Panc1 (cell line): ENCODE measurements at regions not wholly inside any gene's neighbourhood (a gene's known extent, or its start where the extent isn't known, plus 50 kb on each side); places are given as distances from the start of the nearest gene placed in this dataset.

Source experiments
- ATAC-seq: fragments of 200-7000 bp; cut with Tn5 transposase; 2 replicates; pipeline ENCODE4 v1.9.1; 2020; ENCODE audit warnings: mild to moderate bottlenecking, moderate library complexity
- BruUV-seq: library from RNA; stranded (reverse); fragments of 400-500 nt; replicated peaks from 2 replicates; lab custom pipeline; 2021; lab: Mats Ljungman, UMichigan
- CTCF ChIA-PET: fragments of 300-600 bp; sonication (Branson Sonifier 250); formaldehyde crosslinking; loops from one replicate; lab custom pipeline; 2022; ENCODE audit warnings: antibody characterized with exemption; lab: Charles Lee
- POLR2A ChIA-PET: fragments of 300-600 bp; sonication (Branson Sonifier 250); formaldehyde crosslinking; loops from one replicate; lab custom pipeline; 2022; ENCODE audit warnings: antibody characterized with exemption; lab: Charles Lee
- DNase-seq: peaks from one replicate; pipeline ENCODE4 v3.0.0-alpha.2; 2010; ENCODE audit warnings: low read depth, low spot score
- H3K27ac ChIP-seq: 2 replicates; pipeline ENCODE4 v1.5.1; 2011; ENCODE audit warnings: mild to moderate bottlenecking, low read length, inconsistent platforms
- H3K27me3 ChIP-seq: fragments of 200-500 bp; sonication (Bioruptor generic); 2 replicates; pipeline ENCODE4 v1.6.0; 2014; ENCODE audit warnings: low read length, inconsistent platforms; ENCODE audit not compliant: control insufficient read depth, insufficient read depth
- H3K36me3 ChIP-seq: fragments of 200-500 bp; sonication (Bioruptor generic); 2 replicates; pipeline ENCODE4 v1.5.1; 2014; ENCODE audit warnings: inconsistent platforms, mild to moderate bottlenecking, low read length, moderate library complexity; ENCODE audit not compliant: control insufficient read depth, insufficient read depth
- H3K4me1 ChIP-seq: 2 replicates; pipeline ENCODE4 v1.5.1; 2011; ENCODE audit warnings: inconsistent platforms, mild to moderate bottlenecking, low read length, moderate library complexity; ENCODE audit not compliant: control insufficient read depth, insufficient read depth
- H3K4me3 ChIP-seq, 2 experiments: 2 replicates each; pipeline ENCODE4 v1.5.1; 2011 to 2012; ENCODE audit warnings: low read depth in 2 of 2, low read length in 2 of 2, mild to moderate bottlenecking in 2 of 2, inconsistent platforms in 1 of 2, moderate library complexity in 1 of 2
- H3K9me3 ChIP-seq: fragments of 200-500 bp; sonication (Bioruptor generic); 2 replicates; pipeline ENCODE4 v1.5.1; 2014; ENCODE audit warnings: low read depth, mild to moderate bottlenecking, inconsistent platforms, low read length, moderate library complexity; ENCODE audit not compliant: control insufficient read depth, insufficient read depth
- POLR2AphosphoS5 ChIP-seq: IDR thresholded peaks from 2 replicates; pipeline ENCODE4 v1.6.1; 2012; ENCODE audit warnings: mild to moderate bottlenecking, low read depth, low read length, moderate library complexity
- SIN3A ChIP-seq: IDR thresholded peaks from 2 replicates; pipeline ENCODE4 v1.6.1; 2012; ENCODE audit warnings: low read depth, mild to moderate bottlenecking, low read length, moderate library complexity, borderline replicate concordance; ENCODE audit not compliant: insufficient read depth
- TCF7L2 ChIP-seq: IDR thresholded peaks from 2 replicates; pipeline ENCODE4 v1.6.1; 2011; ENCODE audit warnings: mild to moderate bottlenecking, low read depth, low read length, inconsistent platforms
- in situ Hi-C: cut with HindIII; loops from 2 replicates; pipeline ENCODE4 v1.10.0; 2016; ENCODE audit warnings: low sequenced_read_pairs, low pct_unique_long_range_greater_than_20kb
- intact Hi-C: fragments of 100-400 bp; cut with micrococcal nuclease; formaldehyde crosslinking; loops from one replicate; pipeline ENCODE4 v1.10.0; 2022; ENCODE audit not compliant: unreplicated experiment
- TF ChIP-seq, protein P1 (sequence below): fragments of 450-650 bp; IDR thresholded peaks from 2 replicates; pipeline ENCODE4 v1.5.1; 2017; ENCODE audit warnings: mild to moderate bottlenecking
- TF ChIP-seq, protein P2 (sequence below), 2 experiments: IDR thresholded peaks; 2 replicates each; pipeline ENCODE4 v1.6.1; 2011 to 2012; ENCODE audit warnings: low read depth in 2 of 2, control low read depth in 1 of 2, low read length in 1 of 2, mild to moderate bottlenecking in 1 of 2, moderate library complexity in 1 of 2; ENCODE audit not compliant: insufficient read depth in 1 of 2

DNA sequence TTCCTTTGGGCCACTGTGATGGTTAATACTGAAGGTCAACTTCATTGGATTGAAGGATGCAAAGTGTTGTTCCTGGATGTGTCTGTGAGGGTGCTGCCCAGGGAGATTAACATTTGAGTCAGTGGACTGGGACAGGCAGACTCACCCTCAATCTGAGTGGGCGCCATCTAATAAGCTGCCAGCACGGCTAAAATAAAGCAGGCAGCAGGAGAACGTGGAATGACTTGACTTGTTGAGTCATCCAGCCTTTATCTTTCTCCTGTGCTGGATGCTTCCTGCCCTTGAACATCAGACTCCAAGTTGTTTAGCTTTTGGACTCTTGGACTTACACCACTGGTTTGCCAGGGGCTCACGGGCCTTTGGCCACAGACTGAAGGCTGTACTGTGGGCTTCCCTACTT, 1046.9 kb downstream of the TYW1 start:
- CTCF ChIA-PET: no interaction called here
- in situ Hi-C loops: no loop called here

DNA sequence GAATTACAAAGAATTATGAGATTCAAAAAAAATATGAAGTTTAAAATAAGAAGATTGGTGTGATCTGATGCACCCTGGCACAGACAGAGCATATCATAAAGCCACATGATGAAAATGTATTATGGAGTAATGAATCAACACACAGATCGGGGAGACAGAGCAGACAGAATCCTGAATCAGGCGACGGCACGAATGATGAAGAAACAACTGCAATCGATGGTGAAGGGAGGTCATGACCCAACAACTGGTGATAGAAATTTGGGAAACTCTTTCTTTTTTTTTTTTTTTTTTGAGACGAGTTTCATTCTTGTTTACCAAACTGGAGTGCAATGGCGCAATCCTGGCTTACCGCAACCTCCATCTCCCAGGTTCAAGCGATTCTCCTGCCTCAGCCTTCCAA, 1054.0 kb downstream of the TYW1 start:
- ChIA-PET CTCF (no interaction called here), POLR2A (no interaction called here)
- no peaks in the 10 kb centered on the region for H3K9me3 ChIP-seq
- BruUV-seq: no TSS peak
- no peaks in the 10 kb centered on the region for H3K36me3 ChIP-seq
- no peak for DNase-seq
- no peak overlapping the region for H3K27ac ChIP-seq
- no peak for ATAC-seq
- TF ChIP-seq SIN3A (no peak), TCF7L2 (no peak), POLR2AphosphoS5 (no peak)
- TF ChIP-seq, protein P1, sequence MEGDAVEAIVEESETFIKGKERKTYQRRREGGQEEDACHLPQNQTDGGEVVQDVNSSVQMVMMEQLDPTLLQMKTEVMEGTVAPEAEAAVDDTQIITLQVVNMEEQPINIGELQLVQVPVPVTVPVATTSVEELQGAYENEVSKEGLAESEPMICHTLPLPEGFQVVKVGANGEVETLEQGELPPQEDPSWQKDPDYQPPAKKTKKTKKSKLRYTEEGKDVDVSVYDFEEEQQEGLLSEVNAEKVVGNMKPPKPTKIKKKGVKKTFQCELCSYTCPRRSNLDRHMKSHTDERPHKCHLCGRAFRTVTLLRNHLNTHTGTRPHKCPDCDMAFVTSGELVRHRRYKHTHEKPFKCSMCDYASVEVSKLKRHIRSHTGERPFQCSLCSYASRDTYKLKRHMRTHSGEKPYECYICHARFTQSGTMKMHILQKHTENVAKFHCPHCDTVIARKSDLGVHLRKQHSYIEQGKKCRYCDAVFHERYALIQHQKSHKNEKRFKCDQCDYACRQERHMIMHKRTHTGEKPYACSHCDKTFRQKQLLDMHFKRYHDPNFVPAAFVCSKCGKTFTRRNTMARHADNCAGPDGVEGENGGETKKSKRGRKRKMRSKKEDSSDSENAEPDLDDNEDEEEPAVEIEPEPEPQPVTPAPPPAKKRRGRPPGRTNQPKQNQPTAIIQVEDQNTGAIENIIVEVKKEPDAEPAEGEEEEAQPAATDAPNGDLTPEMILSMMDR: no peak
- TF ChIP-seq, protein P2, sequence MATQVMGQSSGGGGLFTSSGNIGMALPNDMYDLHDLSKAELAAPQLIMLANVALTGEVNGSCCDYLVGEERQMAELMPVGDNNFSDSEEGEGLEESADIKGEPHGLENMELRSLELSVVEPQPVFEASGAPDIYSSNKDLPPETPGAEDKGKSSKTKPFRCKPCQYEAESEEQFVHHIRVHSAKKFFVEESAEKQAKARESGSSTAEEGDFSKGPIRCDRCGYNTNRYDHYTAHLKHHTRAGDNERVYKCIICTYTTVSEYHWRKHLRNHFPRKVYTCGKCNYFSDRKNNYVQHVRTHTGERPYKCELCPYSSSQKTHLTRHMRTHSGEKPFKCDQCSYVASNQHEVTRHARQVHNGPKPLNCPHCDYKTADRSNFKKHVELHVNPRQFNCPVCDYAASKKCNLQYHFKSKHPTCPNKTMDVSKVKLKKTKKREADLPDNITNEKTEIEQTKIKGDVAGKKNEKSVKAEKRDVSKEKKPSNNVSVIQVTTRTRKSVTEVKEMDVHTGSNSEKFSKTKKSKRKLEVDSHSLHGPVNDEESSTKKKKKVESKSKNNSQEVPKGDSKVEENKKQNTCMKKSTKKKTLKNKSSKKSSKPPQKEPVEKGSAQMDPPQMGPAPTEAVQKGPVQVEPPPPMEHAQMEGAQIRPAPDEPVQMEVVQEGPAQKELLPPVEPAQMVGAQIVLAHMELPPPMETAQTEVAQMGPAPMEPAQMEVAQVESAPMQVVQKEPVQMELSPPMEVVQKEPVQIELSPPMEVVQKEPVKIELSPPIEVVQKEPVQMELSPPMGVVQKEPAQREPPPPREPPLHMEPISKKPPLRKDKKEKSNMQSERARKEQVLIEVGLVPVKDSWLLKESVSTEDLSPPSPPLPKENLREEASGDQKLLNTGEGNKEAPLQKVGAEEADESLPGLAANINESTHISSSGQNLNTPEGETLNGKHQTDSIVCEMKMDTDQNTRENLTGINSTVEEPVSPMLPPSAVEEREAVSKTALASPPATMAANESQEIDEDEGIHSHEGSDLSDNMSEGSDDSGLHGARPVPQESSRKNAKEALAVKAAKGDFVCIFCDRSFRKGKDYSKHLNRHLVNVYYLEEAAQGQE (IDR thresholded peaks at IDR 0.05; ENCODE audit: insufficient read depth in 1 of 2, low read depth in 2 of 2, low read length in 1 of 2): no peak
- no peaks in the 10 kb centered on the region for H3K27me3 ChIP-seq
- intact Hi-C loops: no loop called here
- no peaks in the 10 kb centered on the region for H3K4me1 ChIP-seq
- in situ Hi-C loops: no loop called here
- H3K4me3 ChIP-seq: no peak overlapping the region

More for the DNA sequence above, 1046.9 kb downstream of the TYW1 start:
- DNase-seq (no peak), ATAC-seq (no peak)
- H3K9me3 ChIP-seq: no peaks in the 10 kb centered on the region
- TF ChIP-seq SIN3A (no peak), TCF7L2 (no peak), POLR2AphosphoS5 (no peak)
- TF ChIP-seq, protein P1: no peak
- TF ChIP-seq, protein P2 (IDR thresholded peaks at IDR 0.05; ENCODE audit: insufficient read depth in 1 of 2, low read depth in 2 of 2, low read length in 1 of 2): no peak
- intact Hi-C loops: no loop called here
- H3K4me3 ChIP-seq: no peak overlapping the region
- H3K4me1 ChIP-seq: no peaks in the 10 kb centered on the region
- H3K27ac ChIP-seq: no peak overlapping the region
- H3K27me3 ChIP-seq: no peaks in the 10 kb centered on the region
- H3K36me3 ChIP-seq: no peaks in the 10 kb centered on the region
- BruUV-seq: no TSS peak
- POLR2A ChIA-PET: no interaction called here
